HG03060 (cell line): ENCODE measurements at regions not wholly inside any gene's neighbourhood (a gene's known extent, or its start where the extent isn't known, plus 50 kb on each side); places are given as distances from the start of the nearest gene placed in this dataset.

Source experiments
- ATAC-seq: cut with Tn5 transposase; IDR thresholded peaks from one replicate; pipeline ENCODE4 v1.9.1; 2021; ENCODE audit warnings: low read depth, moderate number of reproducible peaks; ENCODE audit not compliant: unreplicated experiment

DNA sequence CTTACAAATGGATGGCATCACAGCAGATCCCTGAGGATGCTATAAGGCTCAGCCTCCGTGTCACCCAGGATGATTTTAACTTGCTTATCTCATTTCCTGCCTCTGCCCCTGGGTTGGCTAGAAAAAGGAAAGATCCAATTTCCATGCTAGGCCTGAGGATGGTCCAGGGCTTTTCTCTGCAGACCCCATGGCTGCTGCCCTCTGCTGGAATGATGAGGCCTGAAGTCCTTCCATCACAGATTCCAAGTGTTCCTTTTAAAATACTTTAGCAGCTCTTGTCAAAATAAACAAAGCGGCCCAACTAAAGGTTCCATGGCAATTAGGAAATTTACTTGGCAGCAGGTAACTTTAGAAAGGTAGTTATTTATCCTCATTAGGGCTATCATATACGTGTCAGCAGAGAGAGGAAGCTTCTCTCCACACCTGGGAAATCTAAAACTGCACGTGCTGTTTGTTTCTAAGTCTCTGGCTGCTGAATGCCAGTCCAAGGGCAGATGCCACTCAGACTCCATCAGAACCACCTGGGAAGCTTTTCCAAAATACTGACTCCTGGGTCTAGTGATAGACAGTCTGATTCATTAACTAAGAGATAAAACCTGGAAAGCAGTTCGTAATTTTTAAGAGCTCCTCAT, 401.9 kb upstream of the IL12A start:
- no peak for ATAC-seq

DNA sequence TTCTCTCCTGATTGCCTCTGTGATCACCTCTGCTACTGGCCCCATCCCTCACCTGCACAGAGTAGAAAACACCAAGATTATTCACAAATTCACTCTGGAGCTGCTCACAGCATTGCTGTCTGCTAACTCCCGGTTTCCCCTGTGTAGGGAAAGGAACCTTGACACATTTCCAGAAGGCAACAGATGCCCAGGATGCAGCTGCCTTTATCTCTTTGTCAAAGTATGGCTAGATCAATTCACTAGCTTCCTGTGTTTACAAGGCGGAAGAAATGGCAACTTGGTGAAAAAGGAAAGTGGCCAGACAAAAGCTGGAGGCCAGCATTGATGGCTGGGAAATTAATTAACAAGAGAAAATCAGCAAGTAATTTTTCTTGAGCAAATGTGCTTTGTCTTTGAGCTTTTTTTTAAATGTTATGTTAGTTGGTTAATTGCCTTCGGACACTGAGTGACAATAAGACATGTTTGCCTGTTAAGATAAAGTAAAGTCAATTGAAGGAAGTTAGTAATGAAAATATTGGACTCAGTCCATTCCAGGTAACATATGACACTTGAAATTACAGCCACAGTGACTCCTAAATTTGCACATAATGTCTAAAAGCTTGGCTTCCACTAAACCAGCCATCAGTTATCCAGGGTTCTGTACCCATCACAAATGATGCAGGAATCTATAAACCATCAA, 394.6 kb upstream of the IL12A start:
- no peak for ATAC-seq

DNA sequence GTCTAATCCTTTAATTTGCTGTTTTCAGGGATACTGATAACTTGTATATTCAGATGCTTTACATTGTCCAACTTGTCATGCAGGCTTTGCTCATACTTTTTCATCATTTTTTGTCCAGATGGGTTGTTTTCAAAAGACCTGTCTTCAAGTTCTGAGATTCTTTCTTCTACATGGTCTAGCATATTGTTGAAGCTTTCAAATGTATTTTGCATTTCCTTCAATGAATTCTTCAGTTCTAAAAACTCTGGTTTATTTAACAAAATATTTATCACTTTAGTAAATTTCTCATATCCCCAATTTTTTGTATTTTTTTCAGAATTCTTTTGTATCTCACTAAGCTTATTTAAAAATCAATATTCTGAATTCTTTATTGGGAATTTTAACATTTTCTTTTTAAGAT, 388.3 kb upstream of the IL12A start:
- ATAC-seq = no peak

DNA sequence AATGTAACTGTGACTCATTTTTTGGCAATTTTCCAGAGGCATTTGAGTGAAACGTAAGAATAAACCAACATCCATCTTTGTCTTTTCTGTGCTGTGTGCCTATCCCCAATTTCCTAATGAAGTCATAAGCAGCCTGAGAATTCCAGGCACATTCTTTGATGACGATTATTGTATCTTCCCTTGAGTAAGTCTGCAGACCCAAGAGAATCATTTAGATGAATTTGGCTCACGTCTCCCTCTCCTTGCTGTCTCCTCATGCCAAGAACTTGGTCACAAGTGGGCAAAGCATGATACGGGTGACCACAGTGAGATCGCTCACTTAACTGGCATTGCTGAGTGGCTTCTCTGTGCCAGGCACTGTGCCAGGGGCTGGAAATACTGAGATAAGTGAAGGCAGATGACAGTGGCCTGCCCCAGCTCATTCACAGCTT, 384.5 kb upstream of the IL12A start:
- ATAC-seq = no peak

DNA sequence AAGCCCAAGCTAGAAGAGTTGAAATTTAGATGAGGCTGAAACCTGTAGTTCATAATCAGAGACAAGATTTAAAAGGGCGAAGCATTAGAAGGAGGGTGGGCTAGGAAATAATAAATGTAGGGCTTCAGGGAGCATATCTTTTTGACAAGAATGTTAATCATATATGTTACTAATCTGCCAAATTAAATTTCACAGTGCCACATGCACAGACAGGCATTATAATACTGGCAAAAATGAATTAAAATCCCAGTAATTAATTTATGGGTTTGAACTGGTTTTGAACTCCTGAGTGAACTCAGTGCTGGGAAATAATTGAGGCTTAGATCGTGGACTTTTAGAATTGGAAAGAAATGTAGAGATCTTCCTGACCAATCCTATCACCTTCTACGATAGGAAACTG, 383.5 kb upstream of the IL12A start:
- ATAC-seq = no peak

DNA sequence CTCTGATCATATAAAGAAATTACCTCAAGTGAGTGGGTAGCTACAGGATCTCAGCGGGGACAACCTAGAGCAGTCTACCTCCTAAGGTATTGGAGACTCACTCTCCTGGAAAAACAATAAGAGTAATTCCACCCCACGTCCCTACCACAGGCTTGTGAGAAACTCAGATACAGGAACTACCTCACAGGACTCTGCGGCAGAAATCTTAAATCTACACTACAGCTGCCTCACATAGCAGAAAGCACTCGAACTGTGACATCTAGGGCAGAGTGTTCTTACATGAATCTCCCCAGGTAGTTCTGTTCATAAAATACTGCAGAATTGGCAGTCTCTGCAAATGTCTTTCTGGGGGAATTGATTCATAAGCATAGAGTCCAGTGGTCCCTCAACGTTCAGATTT, 382.9 kb upstream of the IL12A start:
- no peak for ATAC-seq

DNA sequence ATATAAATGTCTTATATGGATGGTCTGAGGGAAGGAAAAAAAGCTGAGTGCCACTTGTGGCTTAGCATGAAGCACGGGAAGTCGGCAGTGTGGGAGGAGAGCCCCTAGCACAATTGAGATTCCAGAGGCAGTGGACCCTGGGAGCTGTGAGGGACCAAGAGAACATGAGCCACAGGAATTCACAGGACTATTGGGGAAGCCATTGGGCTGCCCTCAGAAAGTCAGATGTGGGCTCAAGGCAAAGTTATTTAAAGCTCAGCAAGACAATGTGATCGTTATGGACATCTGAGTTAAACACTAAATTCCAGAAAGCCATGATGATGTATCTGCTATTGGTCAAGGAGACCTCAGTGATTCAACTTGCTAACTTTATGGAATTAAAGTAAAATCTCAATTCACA, 380.8 kb upstream of the IL12A start:
- no peak for ATAC-seq

DNA sequence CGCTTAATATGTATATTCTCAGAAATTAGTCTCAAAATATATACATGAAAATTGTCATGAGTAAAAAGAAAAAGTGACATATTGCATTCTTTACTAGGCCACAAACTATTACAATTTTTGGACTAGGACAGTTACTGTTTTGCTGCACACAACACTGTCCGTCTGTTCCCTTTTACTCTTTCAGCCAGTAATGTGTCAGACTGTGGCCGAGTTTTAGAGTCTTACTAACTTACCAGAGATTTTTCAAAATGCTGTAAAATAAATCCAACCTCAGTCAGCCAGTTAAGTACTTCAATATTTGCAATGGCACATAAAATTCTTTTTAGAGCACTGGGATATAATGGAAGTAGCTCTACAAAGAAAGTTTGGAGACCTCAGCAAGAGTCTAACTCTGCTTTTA, 380.3 kb upstream of the IL12A start:
- ATAC-seq = no peak

DNA sequence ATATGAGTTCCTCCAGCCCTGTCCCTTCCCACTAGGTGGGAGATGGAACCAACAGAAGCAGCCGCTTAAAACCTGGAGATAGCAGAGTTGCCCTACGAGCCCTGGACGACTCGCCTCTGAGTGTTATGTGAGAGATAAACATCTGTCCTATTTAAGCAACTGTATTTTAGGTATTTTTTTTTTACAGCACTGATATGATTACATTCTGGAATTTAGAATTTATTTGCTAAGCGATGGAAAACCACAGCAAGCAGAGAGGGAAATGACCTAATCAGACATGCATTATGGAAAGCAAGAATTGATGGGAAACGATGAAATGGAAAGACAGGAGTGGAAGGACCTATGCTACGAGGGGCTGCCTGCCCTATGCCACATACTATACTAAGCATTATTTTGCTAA, 379.0 kb upstream of the IL12A start:
- ATAC-seq = no peak

DNA sequence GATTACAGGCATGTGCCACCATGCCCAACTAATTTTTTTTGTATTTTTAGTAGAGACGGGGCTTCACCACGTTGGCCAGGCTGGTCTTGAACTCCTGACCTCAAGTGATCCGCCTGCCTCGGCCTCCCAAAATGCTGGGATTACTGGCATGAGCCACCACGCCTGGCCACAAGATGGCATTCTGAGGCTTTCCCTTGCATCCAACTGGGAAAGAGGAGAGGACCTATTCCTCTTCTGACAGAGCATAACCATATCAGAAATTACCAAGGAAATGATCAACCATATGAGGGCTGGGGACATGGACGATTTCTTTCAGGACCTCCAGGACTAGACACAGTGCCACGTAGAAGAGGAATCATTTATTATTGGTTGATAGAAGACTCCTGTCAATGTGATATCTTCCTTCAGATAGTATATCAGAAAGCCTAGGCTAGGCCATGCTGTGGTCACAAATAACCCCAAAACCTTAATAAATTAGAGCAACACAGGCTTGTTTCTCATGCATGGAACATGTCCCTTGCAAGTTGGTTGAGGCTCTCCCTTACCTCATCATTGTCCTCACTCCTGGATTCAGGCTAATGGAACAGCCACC, 372.3 kb upstream of the IL12A start:
- no peak for ATAC-seq

DNA sequence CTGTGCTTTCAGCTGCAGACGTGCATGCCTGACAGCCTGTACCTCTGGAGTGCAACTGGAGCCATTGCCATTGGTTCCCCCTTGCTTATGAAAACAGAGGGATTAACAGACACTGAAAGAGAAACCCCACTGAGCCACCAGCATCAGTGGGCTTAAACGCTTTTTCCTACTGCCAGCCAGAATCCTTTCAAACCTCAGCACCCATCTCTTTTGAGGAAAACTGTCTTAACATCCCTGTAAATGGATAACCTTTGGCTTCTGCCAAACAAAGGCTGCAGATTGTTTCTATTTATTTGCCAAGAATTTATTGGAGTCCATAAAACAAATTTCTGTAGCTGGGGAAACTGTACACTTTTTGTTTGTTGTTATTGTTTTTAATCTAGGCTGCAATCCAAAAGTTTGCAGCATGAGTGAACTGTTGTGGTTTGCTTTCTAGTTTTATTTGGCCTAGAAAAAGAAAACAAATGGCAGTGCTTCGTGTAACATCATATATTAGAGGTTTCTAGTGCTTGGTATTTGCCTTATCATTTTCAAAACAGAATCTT, 369.2 kb upstream of the IL12A start:
- no peak for ATAC-seq

DNA sequence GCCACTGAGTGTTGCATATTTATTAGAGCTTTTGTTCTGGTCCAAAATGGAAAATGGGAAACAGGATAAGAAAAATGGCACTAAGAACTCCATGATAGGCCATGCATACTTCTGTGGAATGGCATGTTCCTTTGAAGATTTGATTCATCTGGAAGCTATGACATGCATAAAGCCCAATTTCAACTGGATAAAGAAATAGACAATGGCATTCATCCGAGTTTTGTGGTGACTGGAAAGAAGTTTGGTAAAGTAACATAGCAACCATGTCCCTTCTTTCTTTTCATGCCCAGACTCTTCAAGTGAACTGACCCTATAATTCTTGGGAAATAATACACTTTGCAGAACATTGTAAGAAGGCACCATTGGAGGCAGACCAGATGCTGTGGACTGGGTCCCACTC, 368.4 kb upstream of the IL12A start:
- ATAC-seq = no peak

DNA sequence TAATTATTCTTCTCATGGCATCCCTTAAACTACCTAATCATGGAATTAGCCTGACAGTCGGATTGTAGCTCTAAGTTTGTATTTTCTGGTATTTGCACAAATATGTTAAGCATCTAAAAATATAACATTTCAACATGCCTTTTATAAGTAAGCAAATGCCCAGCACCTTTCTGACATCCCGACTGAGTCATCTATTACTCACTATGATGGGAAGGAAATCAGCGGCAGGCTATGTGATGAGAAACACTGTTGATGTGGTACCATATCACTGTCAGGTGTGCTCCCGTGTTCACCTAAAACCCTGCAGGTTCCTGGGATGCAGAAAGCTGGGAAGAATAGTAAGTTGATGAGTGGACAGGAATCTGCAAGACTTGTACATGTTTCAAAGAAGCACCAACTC, 367.8 kb upstream of the IL12A start:
- ATAC-seq = no peak

DNA sequence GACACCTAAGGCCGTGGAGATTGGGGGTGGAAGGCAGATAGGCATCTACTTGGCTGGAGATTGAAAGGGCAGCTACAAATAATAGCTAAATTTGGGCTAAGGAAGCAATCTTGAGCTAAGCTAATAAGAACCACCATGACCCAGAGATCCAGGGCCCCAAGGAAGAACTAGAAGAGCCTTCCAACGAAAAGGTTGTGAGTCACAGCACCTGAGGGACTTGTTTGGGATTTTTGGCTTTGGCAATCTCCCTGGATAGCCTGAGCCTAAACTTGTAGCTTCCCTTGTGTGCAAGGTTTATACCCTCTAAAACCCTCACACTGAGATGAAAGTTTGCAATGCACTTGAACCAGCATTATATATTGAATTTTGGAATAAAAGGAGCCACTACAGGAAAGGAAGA, 364.0 kb upstream of the IL12A start:
- no peak for ATAC-seq

DNA sequence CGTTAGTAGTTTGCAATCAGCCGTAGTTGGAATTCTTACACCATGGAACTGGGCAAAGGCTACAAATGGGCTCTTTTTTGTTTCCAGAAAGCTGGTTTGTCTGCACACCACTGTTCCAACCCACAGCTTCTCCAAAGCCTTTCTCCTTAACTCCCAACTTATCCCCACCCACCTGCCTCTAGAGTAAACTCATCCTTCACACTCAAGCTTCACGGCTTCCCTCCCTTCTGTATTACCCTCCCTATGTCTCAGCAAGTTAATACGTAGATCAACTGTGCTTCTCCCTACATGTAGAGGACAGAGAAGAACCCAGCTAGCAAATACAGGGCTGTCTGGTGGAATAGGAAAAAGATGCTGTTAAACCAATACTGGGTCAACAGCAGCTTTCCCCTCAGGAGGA, 363.0 kb upstream of the IL12A start:
- ATAC-seq = no peak

DNA sequence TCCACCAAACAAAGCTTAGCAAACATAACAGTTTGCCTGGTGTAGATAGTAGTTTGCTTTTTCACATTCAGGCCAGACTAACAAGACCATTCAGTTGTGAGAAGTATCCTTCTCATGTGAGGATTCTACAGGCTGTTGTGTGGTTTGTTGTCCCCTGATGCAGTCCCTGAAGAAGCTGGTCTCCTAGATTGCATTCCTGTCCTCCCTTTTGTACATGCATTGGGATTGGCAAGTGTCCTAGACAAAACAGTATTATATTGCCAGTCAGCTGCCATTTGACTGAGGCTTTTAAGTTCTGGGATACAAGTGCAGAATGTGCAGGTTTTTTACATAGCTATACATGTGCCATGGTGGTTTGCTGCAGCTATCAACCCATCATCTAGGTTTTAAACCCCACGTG, 362.0 kb upstream of the IL12A start:
- ATAC-seq = no peak

DNA sequence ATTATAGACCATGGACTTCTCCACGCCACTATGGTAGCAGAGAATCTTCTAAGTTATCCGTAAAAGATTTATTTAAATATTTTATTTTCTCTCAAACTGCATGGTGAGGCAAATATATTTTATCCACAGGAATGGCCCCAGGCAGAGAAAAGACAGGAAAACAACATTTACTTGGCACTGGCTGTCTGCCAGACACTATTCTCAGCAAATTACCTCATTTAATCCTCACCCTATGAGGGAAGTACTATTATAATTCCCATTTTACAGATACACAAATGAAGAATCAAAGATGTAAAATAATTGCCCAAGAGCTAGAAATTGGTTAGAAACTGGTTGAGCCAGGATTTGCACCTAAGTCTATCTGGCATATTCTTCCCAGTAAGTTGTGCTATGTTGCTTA, 361.4 kb upstream of the IL12A start:
- no peak for ATAC-seq

DNA sequence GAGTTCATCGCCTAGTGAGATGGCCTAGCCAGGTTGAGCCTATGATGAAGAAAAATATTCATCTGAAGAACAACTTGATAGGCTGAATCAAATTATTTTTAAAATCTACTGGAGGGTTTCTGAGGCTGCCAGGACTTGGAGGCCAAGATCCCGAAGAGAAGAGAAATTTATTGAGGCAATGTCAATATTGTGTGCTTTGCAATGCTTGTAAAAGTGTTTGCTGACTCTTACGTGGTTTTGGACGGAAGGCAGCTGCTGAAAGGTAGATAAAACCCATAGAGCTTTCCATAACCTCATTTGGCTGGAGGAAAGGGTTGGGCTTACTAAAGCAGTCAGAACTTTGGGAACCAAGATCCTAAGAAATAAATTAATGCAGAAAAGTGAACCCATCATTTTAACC, 361.0 kb upstream of the IL12A start:
- no peak for ATAC-seq

DNA sequence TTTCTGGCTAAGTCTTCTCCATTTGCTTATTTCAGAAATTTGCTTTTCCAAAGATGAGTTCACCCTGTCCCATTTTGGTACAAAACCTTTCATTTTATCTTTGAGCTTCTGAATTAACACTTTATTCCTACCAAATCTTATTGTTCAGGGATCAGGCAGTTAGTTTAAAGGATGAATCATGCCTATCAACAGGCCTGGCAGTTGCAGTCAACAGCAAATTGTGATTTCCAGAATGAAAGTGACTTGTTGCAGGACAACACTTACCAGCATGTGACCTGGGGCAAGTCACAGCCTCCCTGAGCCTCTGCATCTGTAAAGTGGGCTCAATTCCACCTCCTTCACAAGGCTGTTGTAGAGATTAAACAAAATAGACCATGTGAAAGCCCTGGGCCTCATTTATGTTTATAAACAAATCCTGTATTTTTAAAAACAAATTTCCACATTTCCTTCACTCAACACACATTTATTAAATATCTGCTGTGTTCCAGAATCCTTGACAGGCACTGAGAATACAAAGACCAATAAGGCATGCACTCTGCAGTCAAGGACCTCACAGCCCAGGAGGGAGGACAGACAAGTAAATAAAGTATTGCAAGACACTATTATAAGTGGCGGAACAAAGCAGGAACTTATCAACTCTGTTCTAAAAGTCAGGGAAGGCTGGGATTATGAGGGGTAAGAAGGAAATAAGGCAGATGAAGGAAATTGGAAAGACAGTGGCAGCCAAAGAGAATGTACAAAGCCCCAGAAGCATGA, 359.1 kb upstream of the IL12A start:
- ATAC-seq = no peak

DNA sequence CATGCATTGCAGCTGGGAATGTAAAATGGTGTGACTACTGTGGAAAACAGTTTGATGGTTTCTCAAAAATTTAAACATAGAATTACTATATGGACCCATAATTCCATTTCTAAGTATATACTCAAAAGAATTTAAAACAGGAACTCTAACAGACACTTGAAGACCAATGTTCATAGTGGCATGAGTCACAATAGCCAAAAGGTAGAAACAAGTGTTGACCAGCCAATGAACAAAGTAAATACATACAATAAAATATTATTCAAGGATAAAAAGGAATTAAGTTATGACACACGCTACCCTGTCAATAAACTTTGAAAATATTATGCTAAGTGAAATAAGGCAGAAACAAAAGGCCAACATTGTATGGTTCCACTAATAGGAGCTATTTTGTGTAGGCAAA, 357.4 kb upstream of the IL12A start:
- no peak for ATAC-seq

DNA sequence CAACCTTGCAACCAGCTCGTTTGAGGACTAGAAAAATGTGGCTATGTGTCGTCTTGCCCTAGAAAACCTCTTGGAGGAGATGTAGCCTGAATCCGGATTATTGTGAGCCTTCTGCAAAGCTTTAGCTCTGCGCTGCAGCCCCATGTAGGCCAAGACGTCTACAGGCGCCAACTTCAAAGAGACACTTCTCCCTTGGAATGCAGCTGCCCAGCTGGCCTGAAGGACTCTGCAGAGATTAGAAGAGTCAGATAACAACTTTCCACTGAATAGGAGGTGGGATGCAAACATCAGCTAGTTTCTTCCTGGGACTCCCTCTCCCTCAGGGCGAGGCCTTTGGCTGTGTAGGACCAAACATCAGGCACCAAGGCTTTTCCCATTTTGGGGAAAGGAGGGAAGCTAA, 356.5 kb upstream of the IL12A start:
- ATAC-seq = no peak
